ENCODE measurements at regions not wholly inside any gene's neighbourhood (a gene's known extent, or its start where the extent isn't known, plus 50 kb on each side); places are given as distances from the start of the nearest gene placed in this dataset.

DNA sequence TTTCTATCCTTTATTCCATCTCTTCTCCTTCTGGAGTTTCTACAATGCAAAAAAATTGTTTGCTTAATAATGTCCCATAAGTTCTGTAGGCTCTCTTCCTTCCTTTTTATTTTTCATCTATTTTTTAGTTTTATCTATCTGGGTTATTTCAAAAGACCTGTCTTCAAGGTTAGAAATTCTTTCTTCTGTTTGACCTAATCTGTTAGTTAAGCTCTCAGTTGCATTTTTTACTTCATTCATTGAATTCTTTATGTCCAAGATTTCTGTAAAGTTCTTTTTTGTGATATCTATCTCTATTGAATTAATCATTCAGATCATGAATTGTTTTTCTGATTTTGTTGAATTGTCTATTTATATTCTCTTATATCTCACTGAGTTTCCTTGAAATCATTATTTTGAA lies 145.9 kb upstream of the TLE4 start:
- TF ChIP-seq SP1 (IDR thresholded peaks at IDR 0.05) (no peak), TARDBP (IDR thresholded peaks at IDR 0.05) (no peak), FOXM1 (IDR thresholded peaks at IDR 0.05; ENCODE audit: borderline replicate concordance) (no peak), FOXA1 (IDR thresholded peaks at IDR 0.05) (no peak), SUZ12 (IDR thresholded peaks at IDR 0.05) (no peak), ARNT (IDR thresholded peaks at IDR 0.05) (no peak), HDGF (IDR thresholded peaks at IDR 0.05; ENCODE audit: borderline replicate concordance) (no peak), BHLHE40 (IDR thresholded peaks at IDR 0.05; ENCODE audit: borderline replicate concordance) (no peak)
- TF ChIP-seq, protein P1, sequence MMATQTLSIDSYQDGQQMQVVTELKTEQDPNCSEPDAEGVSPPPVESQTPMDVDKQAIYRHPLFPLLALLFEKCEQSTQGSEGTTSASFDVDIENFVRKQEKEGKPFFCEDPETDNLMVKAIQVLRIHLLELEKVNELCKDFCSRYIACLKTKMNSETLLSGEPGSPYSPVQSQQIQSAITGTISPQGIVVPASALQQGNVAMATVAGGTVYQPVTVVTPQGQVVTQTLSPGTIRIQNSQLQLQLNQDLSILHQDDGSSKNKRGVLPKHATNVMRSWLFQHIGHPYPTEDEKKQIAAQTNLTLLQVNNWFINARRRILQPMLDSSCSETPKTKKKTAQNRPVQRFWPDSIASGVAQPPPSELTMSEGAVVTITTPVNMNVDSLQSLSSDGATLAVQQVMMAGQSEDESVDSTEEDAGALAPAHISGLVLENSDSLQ (IDR thresholded peaks at IDR 0.05), result no peak
